ENCODE measurements at regions not wholly inside any gene's neighbourhood (a gene's known extent, or its start where the extent isn't known, plus 50 kb on each side); places are given as distances from the start of the nearest gene placed in this dataset.

- H3K4me1 ChIP-seq (ENCODE audit: control insufficient read depth, extremely low read depth, insufficient read depth, low read length): no peaks in the 10 kb centered on the region
- intact Hi-C loops (cut with micrococcal nuclease) (no loop called here), dilution Hi-C loops (cut with MboI; ENCODE audit: extremely low pct_ligation_motif_present, low sequenced_read_pairs) (no loop called here)
- ChIA-PET CTCF (no interaction called here), POLR2A (no interaction called here)
- peaks cover 2% of the 10 kb centered on the region for H3K9me3 ChIP-seq (replicated peaks; ENCODE audit: control insufficient read depth, insufficient read depth, low read length)
- no peak overlapping the region for H3K9ac ChIP-seq (replicated peaks; ENCODE audit: extremely low read depth, insufficient read depth, low read length)
- BruUV-seq (replicated peaks): no TSS peak
- no peaks in the 10 kb centered on the region for H3K36me3 ChIP-seq (ENCODE audit: control insufficient read depth in 2 of 2, extremely low read depth in 1 of 2, insufficient read depth in 2 of 2, low read length in 2 of 2)
- no peak overlapping the region for H3K4me3 ChIP-seq (replicated peaks in 1 of 3; ENCODE audit: insufficient read depth in 1 of 3, low read depth in 1 of 3, low read length in 3 of 3)
- H3K79me2 ChIP-seq (ENCODE audit: control insufficient read depth, insufficient read depth, low read length): no peaks in the 10 kb centered on the region
- H3K4me2 ChIP-seq (ENCODE audit: insufficient read depth, low read length): no peak overlapping the region
- TF ChIP-seq CTCF (IDR thresholded peaks at IDR 0.05; ENCODE audit: extremely low read depth in 1 of 2, insufficient read depth in 1 of 2, low read depth in 1 of 2, low read length in 2 of 2): no peak
- TF ChIP-seq POLR2AphosphoS5 (IDR thresholded peaks at IDR 0.05; ENCODE audit: insufficient read depth, low read depth, low read length): no peak
- no peak for TF ChIP-seq POLR2A (IDR thresholded peaks at IDR 0.05; ENCODE audit: low read depth, low read length)
- TF ChIP-seq MAX (IDR thresholded peaks at IDR 0.05; ENCODE audit: insufficient read depth, insufficient read length): no peak
- TF ChIP-seq GATA2 (IDR thresholded peaks at IDR 0.05; ENCODE audit: insufficient read depth, insufficient read length, low read depth, low read length): no peak
- no peak for TF ChIP-seq EZH2 (IDR thresholded peaks at IDR 0.05; ENCODE audit: borderline replicate concordance, low read depth, low read length, severe bottlenecking)
- TF ChIP-seq FOS (IDR thresholded peaks at IDR 0.05; ENCODE audit: borderline replicate concordance, insufficient read depth, low read length): no peak
- no peak for TF ChIP-seq JUN (IDR thresholded peaks at IDR 0.05; ENCODE audit: borderline replicate concordance, insufficient read depth, insufficient read length, low read depth)
- no peak for TF ChIP-seq MYC (IDR thresholded peaks at IDR 0.05; ENCODE audit: low read depth, low read length)
- no peak overlapping the region for H2AFZ ChIP-seq (ENCODE audit: low read depth, low read length)
- H3K27me3 ChIP-seq (ENCODE audit: control insufficient read depth in 2 of 2, insufficient read depth in 2 of 2, low read length in 2 of 2): no peaks in the 10 kb centered on the region
- no peak for FAIRE-seq
- no peak for DNase-seq (ENCODE audit: low read depth, low spot score)
- H4K20me1 ChIP-seq (replicated peaks; ENCODE audit: control insufficient read depth, extremely low read depth, insufficient read depth, low read length): no peaks in the 10 kb centered on the region
- no peak overlapping the region for H3K27ac ChIP-seq (ENCODE audit: insufficient read depth, low read depth, low read length)
- H3K9me1 ChIP-seq (replicated peaks; ENCODE audit: control insufficient read depth, extremely low read depth, insufficient read depth, low read length): no peaks in the 10 kb centered on the region
Measured at GRCh38 chr21:20308586-20309315, 689.5 kb upstream of the NCAM2 start.

All from endothelial cell of umbilical vein (primary cell).